Activated CD4-positive, alpha-beta memory T cell treated with anti-CD3 and anti-CD28 coated beads for 36 hours (primary cell): ENCODE measurements at regions not wholly inside any gene's neighbourhood (a gene's known extent, or its start where the extent isn't known, plus 50 kb on each side); places are given as distances from the start of the nearest gene placed in this dataset.

ENCODE experiments used
- CTCF ChIA-PET: fragments of 350-600 bp; sonication (Branson Sonifier 250); formaldehyde crosslinking; loops from one replicate; lab custom pipeline; 2021; ENCODE audit warnings: antibody characterized with exemption, inconsistent platforms; lab: Charles Lee
- POLR2A ChIA-PET: fragments of 350-600 bp; sonication (Branson Sonifier 250); formaldehyde crosslinking; loops from one replicate; lab custom pipeline; 2021; ENCODE audit warnings: antibody characterized with exemption; lab: Charles Lee
- DNase-seq: peaks from one replicate; pipeline ENCODE4 v3.0.0-alpha.2; 2020
- H3K27ac Mint-ChIP-seq: one replicate; pipeline ENCODE4 v1.8.0; 2021; ENCODE audit warnings: mixed read lengths
- H3K27me3 Mint-ChIP-seq: one replicate; pipeline ENCODE4 v1.8.0; 2021; ENCODE audit warnings: mixed read lengths
- H3K36me3 Mint-ChIP-seq: one replicate; pipeline ENCODE4 v1.8.0; 2021; ENCODE audit warnings: mixed read lengths
- H3K4me1 Mint-ChIP-seq: one replicate; pipeline ENCODE4 v1.8.0; 2021; ENCODE audit warnings: low read depth, mixed read lengths
- H3K4me3 Mint-ChIP-seq: one replicate; pipeline ENCODE4 v1.8.0; 2021; ENCODE audit warnings: mild to moderate bottlenecking, mixed read lengths
- H3K9me3 Mint-ChIP-seq: one replicate; pipeline ENCODE4 v1.8.0; 2021; ENCODE audit warnings: mixed read lengths
- intact Hi-C: fragments of 100-400 bp; cut with micrococcal nuclease; formaldehyde crosslinking; loops from one replicate; pipeline ENCODE4 v1.15.1; 2023

- Mint-ChIP-seq H3K36me3 (no peaks in the 10 kb centered on the region), H3K27ac (no peak overlapping the region), H3K4me1 (no peaks in the 10 kb centered on the region), H3K27me3 (peaks cover 3% of the 10 kb centered on the region), H3K4me3 (no peak overlapping the region), H3K9me3 (no peaks in the 10 kb centered on the region)
- CTCF ChIA-PET: no interaction called here
- no peak for DNase-seq
- intact Hi-C loops: no loop called here
- POLR2A ChIA-PET: no interaction called here
Observed at GRCh38 chr3:40873934-40874699, 325.2 kb upstream of the CTNNB1 start.

GRCh38 chr3:40875581-40875980 lies 323.7 kb upstream of the CTNNB1 start:
- intact Hi-C loops: no loop called here
- Mint-ChIP-seq H3K9me3 (no peaks in the 10 kb centered on the region), H3K27ac (no peak overlapping the region), H3K4me3 (no peak overlapping the region), H3K36me3 (no peaks in the 10 kb centered on the region), H3K4me1 (no peaks in the 10 kb centered on the region), H3K27me3 (no peaks in the 10 kb centered on the region)
- ChIA-PET POLR2A (no interaction called here), CTCF (no interaction called here)
- DNase-seq: no peak

- no peaks in the 10 kb centered on the region for H3K27me3 Mint-ChIP-seq
- H3K27ac Mint-ChIP-seq: no peak overlapping the region
- H3K4me1 Mint-ChIP-seq: no peaks in the 10 kb centered on the region
- H3K36me3 Mint-ChIP-seq: no peaks in the 10 kb centered on the region
- CTCF ChIA-PET: no interaction called here
- intact Hi-C loops: no loop called here
- H3K9me3 Mint-ChIP-seq: no peaks in the 10 kb centered on the region
- POLR2A ChIA-PET: no interaction called here
- DNase-seq: no peak
- no peak overlapping the region for H3K4me3 Mint-ChIP-seq
Observed at GRCh38 chr3:40876009-40876408, 323.3 kb upstream of the CTNNB1 start.

- Mint-ChIP-seq H3K27ac (no peak overlapping the region), H3K36me3 (no peaks in the 10 kb centered on the region), H3K9me3 (no peaks in the 10 kb centered on the region), H3K4me1 (no peaks in the 10 kb centered on the region), H3K4me3 (no peak overlapping the region), H3K27me3 (no peaks in the 10 kb centered on the region)
- no peak for DNase-seq
- ChIA-PET POLR2A (no interaction called here), CTCF (no interaction called here)
- intact Hi-C loops: no loop called here
Observed at GRCh38 chr3:40876496-40876895, 322.8 kb upstream of the CTNNB1 start.

GRCh38 chr3:40877631-40878463 lies 321.5 kb upstream of the CTNNB1 start:
- no peak overlapping the region for H3K27ac Mint-ChIP-seq
- H3K9me3 Mint-ChIP-seq: no peaks in the 10 kb centered on the region
- intact Hi-C loops: no loop called here
- no peak overlapping the region for H3K4me3 Mint-ChIP-seq
- CTCF ChIA-PET: no interaction called here
- DNase-seq: no peak
- H3K4me1 Mint-ChIP-seq: no peaks in the 10 kb centered on the region
- H3K36me3 Mint-ChIP-seq: no peaks in the 10 kb centered on the region
- no peaks in the 10 kb centered on the region for H3K27me3 Mint-ChIP-seq
- POLR2A ChIA-PET: no interaction called here

- no peaks in the 10 kb centered on the region for H3K9me3 Mint-ChIP-seq
- no peaks in the 10 kb centered on the region for H3K27me3 Mint-ChIP-seq
- CTCF ChIA-PET: no interaction called here
- no peak overlapping the region for H3K27ac Mint-ChIP-seq
- DNase-seq: no peak
- intact Hi-C loops: no loop called here
- no peaks in the 10 kb centered on the region for H3K4me1 Mint-ChIP-seq
- H3K4me3 Mint-ChIP-seq: no peak overlapping the region
- POLR2A ChIA-PET: no interaction called here
- no peaks in the 10 kb centered on the region for H3K36me3 Mint-ChIP-seq
Observed at GRCh38 chr3:40878464-40878905, 320.8 kb upstream of the CTNNB1 start.

- Mint-ChIP-seq H3K27me3 (no peaks in the 10 kb centered on the region), H3K4me1 (no peaks in the 10 kb centered on the region), H3K27ac (no peak overlapping the region), H3K4me3 (no peak overlapping the region), H3K36me3 (no peaks in the 10 kb centered on the region), H3K9me3 (no peaks in the 10 kb centered on the region)
- intact Hi-C loops: no loop called here
- no peak for DNase-seq
- CTCF ChIA-PET: no interaction called here
- POLR2A ChIA-PET: no interaction called here
Observed at GRCh38 chr3:40885430-40885829, 313.9 kb upstream of the CTNNB1 start.

- H3K4me3 Mint-ChIP-seq: no peak overlapping the region
- no peaks in the 10 kb centered on the region for H3K36me3 Mint-ChIP-seq
- H3K9me3 Mint-ChIP-seq: no peaks in the 10 kb centered on the region
- H3K27ac Mint-ChIP-seq: no peak overlapping the region
- intact Hi-C loops: no loop called here
- POLR2A ChIA-PET: no interaction called here
- H3K4me1 Mint-ChIP-seq: no peaks in the 10 kb centered on the region
- CTCF ChIA-PET: no interaction called here
- no peak for DNase-seq
- no peaks in the 10 kb centered on the region for H3K27me3 Mint-ChIP-seq
Observed at GRCh38 chr3:40886660-40887425, 312.5 kb upstream of the CTNNB1 start.

GRCh38 chr3:40891186-40891585 lies 308.1 kb upstream of the CTNNB1 start:
- Mint-ChIP-seq H3K27ac (no peak overlapping the region), H3K36me3 (no peaks in the 10 kb centered on the region), H3K4me1 (no peaks in the 10 kb centered on the region), H3K4me3 (no peak overlapping the region), H3K9me3 (no peaks in the 10 kb centered on the region), H3K27me3 (no peaks in the 10 kb centered on the region)
- DNase-seq: no peak
- ChIA-PET POLR2A (no interaction called here), CTCF (no interaction called here)
- intact Hi-C loops: no loop called here

GRCh38 chr3:40895109-40895508 lies 304.2 kb upstream of the CTNNB1 start:
- intact Hi-C loops: no loop called here
- no peak overlapping the region for H3K27ac Mint-ChIP-seq
- H3K4me1 Mint-ChIP-seq: no peaks in the 10 kb centered on the region
- no peaks in the 10 kb centered on the region for H3K27me3 Mint-ChIP-seq
- no peak overlapping the region for H3K4me3 Mint-ChIP-seq
- ChIA-PET CTCF (no interaction called here), POLR2A (no interaction called here)
- no peak for DNase-seq
- no peaks in the 10 kb centered on the region for H3K9me3 Mint-ChIP-seq
- H3K36me3 Mint-ChIP-seq: no peaks in the 10 kb centered on the region

- DNase-seq: no peak
- Mint-ChIP-seq H3K36me3 (no peaks in the 10 kb centered on the region), H3K4me1 (no peaks in the 10 kb centered on the region), H3K4me3 (no peak overlapping the region), H3K9me3 (peaks cover 2% of the 10 kb centered on the region), H3K27me3 (no peaks in the 10 kb centered on the region), H3K27ac (no peak overlapping the region)
- CTCF ChIA-PET: no interaction called here
- intact Hi-C loops: no loop called here
- POLR2A ChIA-PET: no interaction called here
Observed at GRCh38 chr3:40899286-40899712, 300.0 kb upstream of the CTNNB1 start.

- no peak for DNase-seq
- ChIA-PET POLR2A (no interaction called here), CTCF (no interaction called here)
- Mint-ChIP-seq H3K9me3 (peaks cover 2% of the 10 kb centered on the region), H3K4me3 (no peak overlapping the region), H3K36me3 (no peaks in the 10 kb centered on the region), H3K27ac (no peak overlapping the region), H3K4me1 (no peaks in the 10 kb centered on the region), H3K27me3 (no peaks in the 10 kb centered on the region)
- intact Hi-C loops: no loop called here
Observed at GRCh38 chr3:40901298-40901697, 298.0 kb upstream of the CTNNB1 start.
